OCI-LY7 (cell line): ENCODE measurements at regions not wholly inside any gene's neighbourhood (a gene's known extent, or its start where the extent isn't known, plus 50 kb on each side); places are given as distances from the start of the nearest gene placed in this dataset.

Experiments used
- CTCF ChIP-seq: fragments of 200-600 bp; sonication (generic); conservative IDR thresholded peaks from 2 replicates; pipeline ENCODE4 v1.5.1; 2014; ENCODE audit warnings: mild to moderate bottlenecking, antibody characterized with exemption, low read length, moderate library complexity, mixed read lengths
- EZH2phosphoT487 ChIP-seq: fragments of 200-600 bp; sonication (generic); IDR thresholded peaks from 2 replicates; pipeline ENCODE4 v1.6.1; 2018; ENCODE audit warnings: low read depth, borderline replicate concordance, mild to moderate bottlenecking, mixed run types, antibody characterized with exemption, low read length, moderate library complexity, mixed read lengths

- TF ChIP-seq CTCF (no peak), EZH2phosphoT487 (no peak)
Measured at GRCh38 chr17:74072340-74072739, 131.1 kb upstream of the RPL38 start.
